C4-2B (cell line): ENCODE measurements at regions not wholly inside any gene's neighbourhood (a gene's known extent, or its start where the extent isn't known, plus 50 kb on each side); places are given as distances from the start of the nearest gene placed in this dataset.

Experiments
- H3K27ac ChIP-seq: fragments of 450-650 bp; 2 replicates; pipeline ENCODE4 v1.5.1; 2017
- ZFX ChIP-seq: fragments of 450-650 bp; IDR thresholded peaks from 2 replicates; pipeline ENCODE4 v1.6.1; 2017
- TF ChIP-seq, protein P1 (sequence below): fragments of 450-650 bp; conservative IDR thresholded peaks from 2 replicates; pipeline ENCODE4 v1.5.1; 2017; ENCODE audit warnings: mild to moderate bottlenecking

DNA sequence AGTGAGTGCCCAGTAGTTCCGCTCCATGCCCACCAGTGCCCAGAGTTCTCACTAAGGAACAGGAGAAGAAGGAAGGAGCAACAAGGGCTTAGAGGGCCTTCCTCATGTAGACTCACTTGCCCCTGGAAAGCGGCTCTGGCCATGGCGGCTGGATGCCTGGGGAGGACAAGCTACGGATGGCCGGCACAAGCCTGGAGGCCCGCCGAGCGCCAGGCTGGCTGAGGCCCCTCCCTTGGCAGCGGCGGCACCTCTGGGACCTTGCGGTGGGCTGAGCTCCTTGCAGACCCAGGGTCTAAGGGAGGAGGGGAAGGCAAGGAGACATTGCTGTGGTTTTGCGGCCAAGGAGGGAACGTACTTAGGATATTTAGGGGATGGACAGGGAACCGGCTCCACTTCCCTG lies 160.1 kb downstream of the SALL1 start:
- no peak overlapping the region for H3K27ac ChIP-seq

DNA sequence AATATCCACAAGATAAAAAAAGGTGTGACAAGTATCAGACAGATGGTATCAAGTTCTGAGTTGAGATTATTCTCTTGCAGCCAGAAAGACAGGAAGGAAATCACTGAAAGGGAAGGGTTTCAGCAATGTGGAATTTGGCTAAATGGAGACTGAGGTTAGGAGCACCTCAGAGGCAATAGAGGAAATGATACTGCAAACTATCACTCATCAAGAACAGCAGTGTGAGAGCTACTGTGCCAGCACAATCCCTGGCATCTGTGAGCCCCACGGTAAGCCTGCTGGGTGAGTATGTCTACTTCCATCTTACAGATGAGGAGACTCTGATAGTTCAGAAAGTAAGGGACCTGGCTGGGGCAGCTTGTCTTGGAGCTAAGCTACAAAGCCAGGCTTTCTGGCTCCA lies 162.0 kb downstream of the SALL1 start:
- no peak overlapping the region for H3K27ac ChIP-seq
- no peak for TF ChIP-seq ZFX
- TF ChIP-seq, protein P1, sequence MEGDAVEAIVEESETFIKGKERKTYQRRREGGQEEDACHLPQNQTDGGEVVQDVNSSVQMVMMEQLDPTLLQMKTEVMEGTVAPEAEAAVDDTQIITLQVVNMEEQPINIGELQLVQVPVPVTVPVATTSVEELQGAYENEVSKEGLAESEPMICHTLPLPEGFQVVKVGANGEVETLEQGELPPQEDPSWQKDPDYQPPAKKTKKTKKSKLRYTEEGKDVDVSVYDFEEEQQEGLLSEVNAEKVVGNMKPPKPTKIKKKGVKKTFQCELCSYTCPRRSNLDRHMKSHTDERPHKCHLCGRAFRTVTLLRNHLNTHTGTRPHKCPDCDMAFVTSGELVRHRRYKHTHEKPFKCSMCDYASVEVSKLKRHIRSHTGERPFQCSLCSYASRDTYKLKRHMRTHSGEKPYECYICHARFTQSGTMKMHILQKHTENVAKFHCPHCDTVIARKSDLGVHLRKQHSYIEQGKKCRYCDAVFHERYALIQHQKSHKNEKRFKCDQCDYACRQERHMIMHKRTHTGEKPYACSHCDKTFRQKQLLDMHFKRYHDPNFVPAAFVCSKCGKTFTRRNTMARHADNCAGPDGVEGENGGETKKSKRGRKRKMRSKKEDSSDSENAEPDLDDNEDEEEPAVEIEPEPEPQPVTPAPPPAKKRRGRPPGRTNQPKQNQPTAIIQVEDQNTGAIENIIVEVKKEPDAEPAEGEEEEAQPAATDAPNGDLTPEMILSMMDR, result no peak

More for the DNA sequence above, 160.1 kb downstream of the SALL1 start:
- no peak for TF ChIP-seq ZFX

DNA sequence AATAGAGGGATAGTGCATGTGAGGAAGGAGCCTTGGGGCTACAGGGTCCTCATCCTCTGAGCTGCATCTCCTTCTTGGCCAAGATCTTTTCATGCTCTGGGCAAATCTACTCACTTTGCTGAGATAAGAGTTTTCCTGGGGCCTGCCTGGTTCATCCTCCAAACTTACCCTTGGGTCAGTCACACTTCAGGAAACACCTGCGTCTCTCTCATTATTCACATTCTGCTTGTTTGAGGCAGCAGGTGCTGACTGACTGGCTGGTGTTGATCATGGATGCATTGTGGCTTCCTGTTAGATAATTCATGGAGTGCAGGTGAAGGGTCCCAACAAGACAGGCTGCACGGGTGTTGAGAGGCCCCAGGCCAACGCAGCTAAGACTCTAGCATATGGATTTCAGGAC lies 162.6 kb downstream of the SALL1 start:
- H3K27ac ChIP-seq, result no peak overlapping the region
- TF ChIP-seq ZFX, result no peak
- TF ChIP-seq, protein P1, result no peak

DNA sequence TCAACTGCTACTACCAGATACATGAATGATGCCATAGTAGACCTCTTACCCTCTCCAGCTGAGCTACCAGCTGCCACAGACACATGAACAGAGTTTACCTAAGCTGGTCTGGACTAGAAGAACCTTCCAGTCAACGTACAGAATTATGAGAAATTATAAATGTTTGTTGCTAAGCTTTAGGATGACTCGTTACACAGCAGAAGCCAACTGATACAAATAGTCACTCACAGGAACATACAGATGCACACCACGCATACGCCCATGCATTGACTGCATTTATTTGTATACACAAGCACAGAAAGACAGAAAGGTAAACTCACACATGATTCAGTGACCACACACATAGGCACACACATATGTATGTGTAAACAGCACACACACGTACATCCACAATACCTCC lies 164.6 kb downstream of the SALL1 start:
- H3K27ac ChIP-seq, result no peak overlapping the region
- TF ChIP-seq, protein P1, result no peak
- TF ChIP-seq ZFX, result no peak

DNA sequence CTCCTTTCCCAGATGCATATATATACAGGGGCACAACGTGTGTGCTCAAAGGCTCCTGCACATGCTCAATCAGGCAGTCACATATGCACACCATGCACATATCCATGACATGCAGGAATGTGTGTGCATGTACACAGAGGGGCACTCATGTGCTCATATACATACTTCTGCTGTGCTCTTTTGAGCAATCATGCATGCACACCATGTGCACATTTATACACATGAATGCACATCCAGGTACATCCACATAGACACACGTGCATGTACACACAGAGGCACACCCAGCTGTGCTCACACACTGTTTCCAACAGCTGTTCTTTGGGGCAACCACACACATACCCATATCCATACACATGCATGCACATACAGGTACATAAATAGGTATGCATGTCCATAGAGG lies 165.3 kb downstream of the SALL1 start:
- no peak for TF ChIP-seq ZFX
- TF ChIP-seq, protein P1, result no peak
- no peak overlapping the region for H3K27ac ChIP-seq

DNA sequence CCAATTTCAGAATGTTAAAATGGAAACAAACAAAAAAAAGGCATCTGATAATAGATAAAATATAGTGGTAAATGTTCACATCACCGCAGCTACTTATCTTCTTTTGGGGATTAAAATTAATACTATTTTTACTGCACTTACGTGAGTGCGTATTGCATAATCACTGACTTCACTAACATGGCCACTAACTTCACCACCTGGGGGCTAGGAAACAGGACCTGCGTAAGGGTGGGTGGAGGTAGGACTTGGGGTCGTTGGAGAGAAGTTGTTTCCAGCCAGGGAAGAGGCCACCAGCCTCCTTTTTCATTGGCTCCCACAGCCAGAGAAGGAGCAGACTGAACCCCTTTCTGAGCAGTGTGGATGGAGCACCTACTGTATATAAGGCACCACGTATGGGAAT lies 166.4 kb downstream of the SALL1 start:
- no peak overlapping the region for H3K27ac ChIP-seq
- TF ChIP-seq ZFX, result no peak
- TF ChIP-seq, protein P1, result no peak

DNA sequence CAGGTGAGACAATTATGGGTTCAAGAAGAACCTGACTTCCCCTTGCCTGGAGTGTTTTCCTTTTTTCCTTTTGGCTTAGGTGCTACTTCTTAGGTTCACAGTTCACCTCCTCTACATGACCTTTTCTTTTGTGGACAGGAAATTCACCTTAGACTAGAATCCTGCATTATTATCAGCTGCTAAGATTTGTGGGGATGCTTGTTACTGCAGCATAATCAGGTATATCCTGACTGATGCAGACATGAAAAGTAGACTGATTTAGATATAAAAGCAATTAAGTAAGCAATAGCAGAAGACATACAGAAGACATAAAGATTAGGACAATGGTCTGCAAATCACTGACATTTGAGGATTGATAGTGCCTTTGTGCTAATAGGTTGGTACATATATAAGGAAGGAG lies 168.3 kb downstream of the SALL1 start:
- TF ChIP-seq, protein P1, result no peak
- no peak for TF ChIP-seq ZFX

DNA sequence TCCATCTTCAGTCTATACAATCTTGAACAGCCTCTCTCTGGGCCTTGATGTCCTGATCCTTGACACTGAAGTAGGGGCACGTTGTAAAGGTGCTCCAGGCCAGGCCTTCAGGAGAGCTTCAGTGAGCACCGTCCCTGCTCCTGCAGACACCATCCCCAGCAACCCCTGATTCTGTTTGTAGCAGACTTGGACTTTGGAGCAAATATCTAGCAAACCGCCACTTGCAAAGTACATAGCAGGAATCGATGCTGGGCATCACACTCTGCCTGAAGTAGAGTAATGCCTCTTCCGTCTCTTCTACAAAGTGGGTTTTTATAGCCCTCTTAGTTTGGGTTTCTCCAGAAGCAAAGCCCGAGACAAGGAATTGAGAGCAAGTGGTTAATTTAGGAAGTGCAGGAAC lies 169.1 kb downstream of the SALL1 start:
- TF ChIP-seq, protein P1, result no peak
- TF ChIP-seq ZFX, result no peak

More for the DNA sequence above, 168.3 kb downstream of the SALL1 start:
- no peak overlapping the region for H3K27ac ChIP-seq

More for the DNA sequence above, 169.1 kb downstream of the SALL1 start:
- H3K27ac ChIP-seq, result no peak overlapping the region
